MM.1S (cell line): ENCODE measurements at regions not wholly inside any gene's neighbourhood (a gene's known extent, or its start where the extent isn't known, plus 50 kb on each side); places are given as distances from the start of the nearest gene placed in this dataset.

Source experiments
- EZH2phosphoT487 ChIP-seq: fragments of 300-600 bp; sonication (generic); IDR thresholded peaks from 2 replicates; pipeline ENCODE4 v1.6.1; 2018; ENCODE audit warnings: antibody characterized with exemption, low read length
- TF ChIP-seq, protein P1 (sequence below): fragments of 300-600 bp; sonication (generic); IDR thresholded peaks from 2 replicates; pipeline ENCODE4 v1.5.1; 2016; ENCODE audit warnings: antibody characterized with exemption, low read length, mixed read lengths

DNA sequence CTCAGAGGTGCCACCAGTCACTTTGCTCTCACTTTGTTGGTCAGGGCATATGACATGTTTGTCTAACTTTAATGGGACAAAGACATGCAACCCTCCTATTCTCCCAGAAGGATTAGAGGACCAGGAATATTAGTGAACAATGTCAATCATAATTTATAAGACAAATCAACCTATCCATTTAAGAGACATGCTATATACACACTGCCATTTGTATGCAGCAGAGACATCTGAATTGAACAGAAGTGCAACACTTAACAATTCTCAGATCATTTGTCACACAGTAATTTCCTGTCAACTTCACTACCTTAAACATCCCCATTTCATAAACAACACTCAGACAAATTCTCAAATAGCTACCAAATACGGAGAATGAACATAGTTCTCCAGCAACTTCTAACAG is 273.6 kb upstream of the RGMB start:
- TF ChIP-seq, protein P1, sequence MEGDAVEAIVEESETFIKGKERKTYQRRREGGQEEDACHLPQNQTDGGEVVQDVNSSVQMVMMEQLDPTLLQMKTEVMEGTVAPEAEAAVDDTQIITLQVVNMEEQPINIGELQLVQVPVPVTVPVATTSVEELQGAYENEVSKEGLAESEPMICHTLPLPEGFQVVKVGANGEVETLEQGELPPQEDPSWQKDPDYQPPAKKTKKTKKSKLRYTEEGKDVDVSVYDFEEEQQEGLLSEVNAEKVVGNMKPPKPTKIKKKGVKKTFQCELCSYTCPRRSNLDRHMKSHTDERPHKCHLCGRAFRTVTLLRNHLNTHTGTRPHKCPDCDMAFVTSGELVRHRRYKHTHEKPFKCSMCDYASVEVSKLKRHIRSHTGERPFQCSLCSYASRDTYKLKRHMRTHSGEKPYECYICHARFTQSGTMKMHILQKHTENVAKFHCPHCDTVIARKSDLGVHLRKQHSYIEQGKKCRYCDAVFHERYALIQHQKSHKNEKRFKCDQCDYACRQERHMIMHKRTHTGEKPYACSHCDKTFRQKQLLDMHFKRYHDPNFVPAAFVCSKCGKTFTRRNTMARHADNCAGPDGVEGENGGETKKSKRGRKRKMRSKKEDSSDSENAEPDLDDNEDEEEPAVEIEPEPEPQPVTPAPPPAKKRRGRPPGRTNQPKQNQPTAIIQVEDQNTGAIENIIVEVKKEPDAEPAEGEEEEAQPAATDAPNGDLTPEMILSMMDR, result no peak
- no peak for TF ChIP-seq EZH2phosphoT487
